Glomerular endothelial cell (primary cell): ENCODE measurements at regions not wholly inside any gene's neighbourhood (a gene's known extent, or its start where the extent isn't known, plus 50 kb on each side); places are given as distances from the start of the nearest gene placed in this dataset.
"Not testable (repeated sequence)": the region's sequence is repeated elsewhere in the genome, so short reads cannot be mapped to it uniquely, and the experiment has no call there.

Experiments
- DNase-seq: peaks from one replicate; pipeline ENCODE4 v3.0.0-alpha.2; 2011; ENCODE audit warnings: low read depth, low spot score; ENCODE audit errors: extremely low read depth

GRCh38 chr5:124871303-124871702 is 124.9 kb upstream of the ZNF608 start:
- DNase-seq, result no peak

GRCh38 chr5:124872086-124872485 is 125.6 kb upstream of the ZNF608 start:
- DNase-seq, result no peak

- DNase-seq, result no peak
Observed at GRCh38 chr5:124872615-124873014, 126.2 kb upstream of the ZNF608 start.

- no peak for DNase-seq
Observed at GRCh38 chr5:124873188-124873587, 126.7 kb upstream of the ZNF608 start.

GRCh38 chr5:124873713-124874112 is 127.3 kb upstream of the ZNF608 start:
- no peak for DNase-seq

GRCh38 chr5:124876566-124876965 is 130.1 kb upstream of the ZNF608 start:
- DNase-seq, result no peak

- DNase-seq, result no peak
Observed at GRCh38 chr5:124876983-124877382, 130.5 kb upstream of the ZNF608 start.

- DNase-seq, result no peak
Observed at GRCh38 chr5:124877501-124878146, 131.2 kb upstream of the ZNF608 start.

GRCh38 chr5:124878583-124879342 is 132.3 kb upstream of the ZNF608 start:
- DNase-seq, result no peak

GRCh38 chr5:124880903-124881697 is 134.7 kb upstream of the ZNF608 start:
- DNase-seq, result no peak

GRCh38 chr5:124883681-124884080 is 137.2 kb upstream of the ZNF608 start:
- no peak for DNase-seq

GRCh38 chr5:124884114-124884513 is 137.7 kb upstream of the ZNF608 start:
- DNase-seq, result no peak

- DNase-seq, result no peak
Observed at GRCh38 chr5:124885490-124885889, 139.1 kb upstream of the ZNF608 start.

- no peak for DNase-seq
Observed at GRCh38 chr5:124887223-124887622, 140.8 kb upstream of the ZNF608 start.

- DNase-seq, result no peak
Observed at GRCh38 chr5:124888050-124888506, 141.6 kb upstream of the ZNF608 start.

- DNase-seq, result no peak
Observed at GRCh38 chr5:124888622-124889485, 142.4 kb upstream of the ZNF608 start.

- no peak for DNase-seq
Observed at GRCh38 chr5:124889486-124889825, 143.0 kb upstream of the ZNF608 start.

- no peak for DNase-seq
Observed at GRCh38 chr5:124889850-124890249, 143.4 kb upstream of the ZNF608 start.

GRCh38 chr5:124890442-124890841 is 144.0 kb upstream of the ZNF608 start:
- not testable (repeated sequence) for DNase-seq

GRCh38 chr5:124891179-124891578 is 144.7 kb upstream of the ZNF608 start:
- DNase-seq, result no peak
